GM23338 (cell line): ENCODE measurements at regions not wholly inside any gene's neighbourhood (a gene's known extent, or its start where the extent isn't known, plus 50 kb on each side); places are given as distances from the start of the nearest gene placed in this dataset.
"Not testable (repeated sequence)": the region's sequence is repeated elsewhere in the genome, so short reads cannot be mapped to it uniquely, and the experiment has no call there.

Experiments
- CREB1 ChIP-seq: fragments of 250-450 bp; sonication (Bioruptor Pico); IDR thresholded peaks from 2 replicates; pipeline ENCODE4 v1.5.0; 2020; ENCODE audit warnings: low read depth, mild to moderate bottlenecking, moderate library complexity
- EZH2 ChIP-seq: fragments of 200-600 bp; sonication (generic); IDR thresholded peaks from one replicate; pipeline ENCODE4 v1.8.0; 2017; ENCODE audit warnings: antibody characterized with exemption, mild to moderate bottlenecking, low read depth; ENCODE audit not compliant: unreplicated experiment
- EZH2phosphoT487 ChIP-seq: fragments of 200-600 bp; sonication (generic); IDR thresholded peaks from one replicate; pipeline ENCODE4 v1.8.1; 2018; ENCODE audit warnings: antibody characterized with exemption; ENCODE audit not compliant: unreplicated experiment
- JUNB ChIP-seq: IDR thresholded peaks from one replicate; pipeline ENCODE4 v1.6.1; 2016; ENCODE audit warnings: antibody characterized with exemption; ENCODE audit not compliant: unreplicated experiment
- NANOG ChIP-seq: IDR thresholded peaks from 2 replicates; pipeline ENCODE4 v1.6.1; 2016; ENCODE audit warnings: antibody characterized with exemption, borderline replicate concordance
- POLR2AphosphoS5 ChIP-seq: IDR thresholded peaks from 2 replicates; pipeline ENCODE4 v1.6.1; 2016; ENCODE audit warnings: antibody characterized with exemption, low read depth
- REST ChIP-seq: IDR thresholded peaks from one replicate; pipeline ENCODE4 v1.6.1; 2018; ENCODE audit warnings: antibody characterized with exemption; ENCODE audit not compliant: unreplicated experiment
- ZNF114 ChIP-seq: fragments of 250-450 bp; sonication (Bioruptor Pico); IDR thresholded peaks from 2 replicates; pipeline ENCODE4 v1.5.0; 2020; ENCODE audit warnings: mild to moderate bottlenecking, moderate library complexity
- ZNF331 ChIP-seq: fragments of 250-450 bp; sonication (Bioruptor Pico); IDR thresholded peaks from 2 replicates; pipeline ENCODE4 v1.5.0; 2020; ENCODE audit warnings: low read depth, mild to moderate bottlenecking, moderate library complexity
- TF ChIP-seq, protein P1 (sequence below), 2 experiments: fragments of 200-600 bp in 1 of 2; sonication (generic) in 1 of 2; conservative IDR thresholded peaks; 2 replicates each; pipeline versions ENCODE4 v1.5.1 to v1.6.1; 2016 to 2017; ENCODE audit warnings: antibody characterized with exemption in 2 of 2, low read depth in 2 of 2, mild to moderate bottlenecking in 2 of 2, moderate library complexity in 1 of 2
- TF ChIP-seq, protein P2 (sequence below): fragments of 250-450 bp; sonication (Bioruptor Pico); IDR thresholded peaks from 2 replicates; pipeline ENCODE4 v1.5.0; 2020; ENCODE audit warnings: mild to moderate bottlenecking, moderate library complexity

GRCh38 chr5:20304570-20304969 lies 316.6 kb upstream of the CDH18 start:
- TF ChIP-seq EZH2; CREB1 (CRISPR knock-in tag); JUNB; POLR2AphosphoS5; REST; NANOG; ZNF114 (CRISPR knock-in tag); EZH2phosphoT487; ZNF331 (CRISPR knock-in tag): not testable (repeated sequence)
- TF ChIP-seq, protein P1, sequence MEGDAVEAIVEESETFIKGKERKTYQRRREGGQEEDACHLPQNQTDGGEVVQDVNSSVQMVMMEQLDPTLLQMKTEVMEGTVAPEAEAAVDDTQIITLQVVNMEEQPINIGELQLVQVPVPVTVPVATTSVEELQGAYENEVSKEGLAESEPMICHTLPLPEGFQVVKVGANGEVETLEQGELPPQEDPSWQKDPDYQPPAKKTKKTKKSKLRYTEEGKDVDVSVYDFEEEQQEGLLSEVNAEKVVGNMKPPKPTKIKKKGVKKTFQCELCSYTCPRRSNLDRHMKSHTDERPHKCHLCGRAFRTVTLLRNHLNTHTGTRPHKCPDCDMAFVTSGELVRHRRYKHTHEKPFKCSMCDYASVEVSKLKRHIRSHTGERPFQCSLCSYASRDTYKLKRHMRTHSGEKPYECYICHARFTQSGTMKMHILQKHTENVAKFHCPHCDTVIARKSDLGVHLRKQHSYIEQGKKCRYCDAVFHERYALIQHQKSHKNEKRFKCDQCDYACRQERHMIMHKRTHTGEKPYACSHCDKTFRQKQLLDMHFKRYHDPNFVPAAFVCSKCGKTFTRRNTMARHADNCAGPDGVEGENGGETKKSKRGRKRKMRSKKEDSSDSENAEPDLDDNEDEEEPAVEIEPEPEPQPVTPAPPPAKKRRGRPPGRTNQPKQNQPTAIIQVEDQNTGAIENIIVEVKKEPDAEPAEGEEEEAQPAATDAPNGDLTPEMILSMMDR (conservative IDR thresholded peaks at IDR 0.05; ENCODE audit: low read depth in 2 of 2): not testable (repeated sequence)
- TF ChIP-seq, protein P2, sequence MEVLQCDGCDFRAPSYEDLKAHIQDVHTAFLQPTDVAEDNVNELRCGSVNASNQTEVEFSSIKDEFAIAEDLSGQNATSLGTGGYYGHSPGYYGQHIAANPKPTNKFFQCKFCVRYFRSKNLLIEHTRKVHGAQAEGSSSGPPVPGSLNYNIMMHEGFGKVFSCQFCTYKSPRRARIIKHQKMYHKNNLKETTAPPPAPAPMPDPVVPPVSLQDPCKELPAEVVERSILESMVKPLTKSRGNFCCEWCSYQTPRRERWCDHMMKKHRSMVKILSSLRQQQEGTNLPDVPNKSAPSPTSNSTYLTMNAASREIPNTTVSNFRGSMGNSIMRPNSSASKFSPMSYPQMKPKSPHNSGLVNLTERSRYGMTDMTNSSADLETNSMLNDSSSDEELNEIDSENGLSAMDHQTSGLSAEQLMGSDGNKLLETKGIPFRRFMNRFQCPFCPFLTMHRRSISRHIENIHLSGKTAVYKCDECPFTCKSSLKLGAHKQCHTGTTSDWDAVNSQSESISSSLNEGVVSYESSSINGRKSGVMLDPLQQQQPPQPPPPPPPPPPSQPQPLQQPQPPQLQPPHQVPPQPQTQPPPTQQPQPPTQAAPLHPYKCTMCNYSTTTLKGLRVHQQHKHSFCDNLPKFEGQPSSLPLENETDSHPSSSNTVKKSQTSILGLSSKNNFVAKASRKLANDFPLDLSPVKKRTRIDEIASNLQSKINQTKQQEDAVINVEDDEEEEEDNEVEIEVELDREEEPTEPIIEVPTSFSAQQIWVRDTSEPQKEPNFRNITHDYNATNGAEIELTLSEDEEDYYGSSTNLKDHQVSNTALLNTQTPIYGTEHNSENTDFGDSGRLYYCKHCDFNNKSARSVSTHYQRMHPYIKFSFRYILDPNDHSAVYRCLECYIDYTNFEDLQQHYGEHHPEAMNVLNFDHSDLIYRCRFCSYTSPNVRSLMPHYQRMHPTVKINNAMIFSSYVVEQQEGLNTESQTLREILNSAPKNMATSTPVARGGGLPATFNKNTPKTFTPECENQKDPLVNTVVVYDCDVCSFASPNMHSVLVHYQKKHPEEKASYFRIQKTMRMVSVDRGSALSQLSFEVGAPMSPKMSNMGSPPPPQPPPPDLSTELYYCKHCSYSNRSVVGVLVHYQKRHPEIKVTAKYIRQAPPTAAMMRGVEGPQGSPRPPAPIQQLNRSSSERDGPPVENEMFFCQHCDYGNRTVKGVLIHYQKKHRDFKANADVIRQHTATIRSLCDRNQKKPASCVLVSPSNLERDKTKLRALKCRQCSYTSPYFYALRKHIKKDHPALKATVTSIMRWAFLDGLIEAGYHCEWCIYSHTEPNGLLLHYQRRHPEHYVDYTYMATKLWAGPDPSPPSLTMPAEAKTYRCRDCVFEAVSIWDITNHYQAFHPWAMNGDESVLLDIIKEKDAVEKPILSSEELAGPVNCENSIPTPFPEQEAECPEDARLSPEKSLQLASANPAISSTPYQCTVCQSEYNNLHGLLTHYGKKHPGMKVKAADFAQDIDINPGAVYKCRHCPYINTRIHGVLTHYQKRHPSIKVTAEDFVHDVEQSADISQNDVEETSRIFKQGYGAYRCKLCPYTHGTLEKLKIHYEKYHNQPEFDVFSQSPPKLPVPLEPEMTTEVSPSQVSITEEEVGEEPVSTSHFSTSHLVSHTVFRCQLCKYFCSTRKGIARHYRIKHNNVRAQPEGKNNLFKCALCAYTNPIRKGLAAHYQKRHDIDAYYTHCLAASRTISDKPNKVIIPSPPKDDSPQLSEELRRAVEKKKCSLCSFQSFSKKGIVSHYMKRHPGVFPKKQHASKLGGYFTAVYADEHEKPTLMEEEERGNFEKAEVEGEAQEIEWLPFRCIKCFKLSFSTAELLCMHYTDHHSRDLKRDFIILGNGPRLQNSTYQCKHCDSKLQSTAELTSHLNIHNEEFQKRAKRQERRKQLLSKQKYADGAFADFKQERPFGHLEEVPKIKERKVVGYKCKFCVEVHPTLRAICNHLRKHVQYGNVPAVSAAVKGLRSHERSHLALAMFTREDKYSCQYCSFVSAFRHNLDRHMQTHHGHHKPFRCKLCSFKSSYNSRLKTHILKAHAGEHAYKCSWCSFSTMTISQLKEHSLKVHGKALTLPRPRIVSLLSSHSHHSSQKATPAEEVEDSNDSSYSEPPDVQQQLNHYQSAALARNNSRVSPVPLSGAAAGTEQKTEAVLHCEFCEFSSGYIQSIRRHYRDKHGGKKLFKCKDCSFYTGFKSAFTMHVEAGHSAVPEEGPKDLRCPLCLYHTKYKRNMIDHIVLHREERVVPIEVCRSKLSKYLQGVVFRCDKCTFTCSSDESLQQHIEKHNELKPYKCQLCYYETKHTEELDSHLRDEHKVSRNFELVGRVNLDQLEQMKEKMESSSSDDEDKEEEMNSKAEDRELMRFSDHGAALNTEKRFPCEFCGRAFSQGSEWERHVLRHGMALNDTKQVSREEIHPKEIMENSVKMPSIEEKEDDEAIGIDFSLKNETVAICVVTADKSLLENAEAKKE (CRISPR knock-in tag): not testable (repeated sequence)
